GM04504 (cell line): ENCODE measurements at regions not wholly inside any gene's neighbourhood (a gene's known extent, or its start where the extent isn't known, plus 50 kb on each side); places are given as distances from the start of the nearest gene placed in this dataset.

Experiments
- DNase-seq: peaks from one replicate; pipeline ENCODE4 v3.0.0-alpha.2; 2012; ENCODE audit warnings: low read depth

DNA sequence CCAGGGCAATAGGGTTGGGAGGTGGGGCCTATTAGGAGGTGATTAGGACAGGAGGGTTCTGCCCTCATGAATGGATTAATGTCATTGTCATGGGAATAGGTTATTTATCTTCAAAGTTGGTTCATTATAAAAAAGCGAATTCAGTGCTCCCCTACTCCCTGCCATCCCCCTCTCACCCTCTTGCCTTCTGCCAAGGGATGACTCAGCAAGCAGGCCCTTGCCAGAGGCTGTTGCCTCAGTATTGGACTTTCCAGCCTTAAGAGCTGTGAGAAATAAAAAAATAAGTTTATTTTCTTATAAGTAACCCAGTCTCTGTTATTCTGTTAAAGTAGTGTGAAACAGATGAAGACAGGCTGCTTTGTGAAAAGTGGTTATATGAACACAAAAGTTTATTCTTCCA is 381.1 kb upstream of the ZFP64 start:
- DNase-seq = no peak

DNA sequence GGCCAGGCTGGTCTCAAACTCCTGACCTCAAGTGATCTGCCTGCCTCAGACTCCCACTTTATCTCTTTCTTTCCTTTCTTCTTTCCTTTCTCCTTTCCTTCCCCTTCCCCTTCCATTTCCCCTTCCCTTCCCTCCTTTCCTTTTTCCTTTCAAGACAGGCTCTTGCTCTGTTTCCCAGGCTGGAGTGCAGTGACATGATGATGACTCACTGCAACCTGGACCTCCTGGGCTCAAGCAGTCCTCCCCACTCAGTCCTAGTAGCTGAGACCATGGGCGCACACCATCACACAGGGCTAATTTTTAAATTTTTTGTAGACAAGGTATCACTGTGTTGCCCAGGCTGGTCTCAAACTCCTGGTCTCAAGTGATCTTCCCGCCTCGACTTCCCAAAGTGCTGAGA is 377.6 kb upstream of the ZFP64 start:
- DNase-seq = no peak

DNA sequence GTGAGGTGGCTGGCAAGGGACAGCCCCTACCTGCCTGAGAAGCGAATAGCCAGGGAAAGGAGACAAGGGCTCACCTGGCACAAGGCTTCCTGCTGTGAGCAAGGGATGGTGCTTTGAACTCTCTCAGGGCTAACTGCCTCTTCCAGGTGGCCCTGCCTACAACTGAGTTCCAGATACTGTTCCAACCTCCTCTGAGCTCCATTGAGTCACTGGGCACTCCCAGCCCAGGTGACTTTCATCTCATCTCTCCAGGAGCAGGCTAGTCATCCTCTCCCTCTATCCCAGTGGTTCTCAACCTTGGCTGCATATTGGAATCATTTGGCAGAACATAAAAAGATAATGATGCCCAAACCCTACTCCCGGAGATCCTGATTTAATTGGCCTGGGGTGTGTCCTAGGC is 374.0 kb upstream of the ZFP64 start:
- no peak for DNase-seq

DNA sequence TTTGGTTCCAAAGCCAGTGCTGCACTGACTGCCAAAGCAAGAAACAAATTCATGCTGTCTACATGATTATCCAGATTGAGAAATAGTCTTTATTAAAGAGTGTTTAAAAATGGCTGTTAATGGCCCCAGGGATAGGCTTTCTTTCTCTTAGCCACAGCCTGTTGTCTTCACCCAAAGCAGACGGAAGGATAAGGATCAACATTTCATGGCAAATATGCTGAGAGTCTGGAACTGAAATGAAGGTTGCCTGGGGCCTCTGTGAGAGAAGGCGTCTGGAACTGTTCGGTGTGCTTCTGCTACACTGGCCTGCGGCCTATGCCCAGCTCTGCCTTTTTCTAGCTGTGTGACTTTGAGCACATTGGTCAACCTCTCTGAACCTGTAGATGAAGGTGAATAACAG is 373.0 kb upstream of the ZFP64 start:
- DNase-seq = no peak

DNA sequence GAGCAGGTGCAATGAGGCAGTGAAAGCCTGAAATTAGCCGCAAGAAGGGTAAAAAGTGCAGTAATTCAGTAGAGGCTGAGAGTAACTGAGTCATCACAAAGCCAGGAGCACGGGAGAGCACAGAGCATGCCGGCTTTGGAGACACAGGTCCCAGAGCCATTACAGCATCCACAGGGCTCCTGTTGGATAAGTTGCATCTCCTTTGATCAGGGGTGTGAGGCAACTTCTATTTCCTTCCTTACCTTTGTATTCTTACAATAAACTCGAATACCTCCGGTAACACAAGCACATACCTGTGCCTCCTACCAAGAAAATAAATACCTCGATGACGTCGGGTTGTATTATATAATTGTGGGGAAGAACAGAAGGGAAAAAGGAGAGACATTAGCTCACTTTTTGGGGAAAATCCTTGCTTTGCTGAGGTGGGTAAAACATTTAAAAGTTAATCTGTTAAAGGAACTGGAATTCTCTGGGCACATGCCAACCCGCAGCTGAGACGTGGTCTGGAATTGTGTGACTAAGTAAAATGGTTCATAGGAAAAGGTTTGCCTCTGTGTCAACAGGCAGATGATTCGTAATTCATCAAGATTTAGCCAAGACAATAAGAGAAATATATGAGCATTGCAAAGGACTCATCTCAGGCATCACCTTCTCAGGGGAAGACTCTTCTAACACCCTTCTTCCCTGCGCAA is 360.7 kb upstream of the ZFP64 start:
- peak; percentile 23 for DNase-seq

DNA sequence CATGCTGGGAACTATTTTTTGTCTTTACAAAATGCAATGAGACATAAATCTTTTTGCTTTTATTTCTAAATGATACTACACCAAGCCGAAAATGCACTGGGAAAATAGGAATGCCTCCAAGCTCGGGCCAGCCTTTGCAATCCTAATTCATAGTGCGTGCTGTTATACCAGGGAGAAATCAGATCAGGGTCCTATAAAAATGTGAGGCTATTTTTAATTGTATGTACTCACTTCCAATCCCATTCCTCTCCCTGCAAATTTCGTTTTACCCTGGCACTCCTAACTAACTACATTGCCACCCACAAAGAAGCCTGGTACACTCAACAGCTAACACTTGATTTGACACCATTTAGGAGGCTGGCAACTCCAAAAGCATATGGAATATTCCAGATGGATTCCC is 350.6 kb upstream of the ZFP64 start:
- no peak for DNase-seq

DNA sequence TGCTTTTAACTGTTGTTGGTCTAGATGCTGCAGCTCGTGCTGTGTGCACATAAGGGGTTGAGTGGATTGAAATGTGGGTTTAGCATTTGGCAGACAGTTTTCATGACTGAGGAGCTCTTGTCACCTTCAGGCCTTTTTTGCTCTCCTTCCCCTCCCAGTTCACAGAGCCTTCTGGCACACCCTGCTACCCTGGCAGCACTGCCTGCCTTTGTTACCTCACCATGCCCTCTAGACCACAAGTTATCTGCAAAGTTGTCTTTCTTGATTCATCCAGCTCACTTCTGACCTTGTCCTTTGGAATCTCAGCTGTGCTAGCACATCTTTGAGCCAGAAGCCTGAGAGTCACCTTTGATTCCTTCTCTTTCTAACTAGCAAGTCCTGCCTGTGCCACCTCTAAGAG is 348.9 kb upstream of the ZFP64 start:
- DNase-seq = no peak

DNA sequence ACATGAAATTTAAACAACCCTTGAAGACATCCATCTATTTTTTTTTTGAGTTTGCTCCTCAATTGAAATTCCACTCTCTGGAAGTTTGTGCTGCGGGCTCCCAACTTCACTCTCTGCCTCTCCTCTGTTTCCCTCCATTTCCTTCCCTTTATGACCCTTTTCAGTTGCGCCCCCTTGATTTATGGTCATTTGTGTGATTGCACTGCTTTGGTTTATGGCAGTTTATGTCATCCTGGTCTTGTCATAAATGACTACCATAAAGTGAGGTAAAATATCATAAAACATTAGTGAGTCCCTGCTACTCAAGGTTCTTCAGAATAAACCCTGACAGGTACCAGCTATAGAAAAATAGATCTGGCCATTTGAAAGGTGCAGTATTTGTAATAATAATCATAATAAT is 348.3 kb upstream of the ZFP64 start:
- no peak for DNase-seq

DNA sequence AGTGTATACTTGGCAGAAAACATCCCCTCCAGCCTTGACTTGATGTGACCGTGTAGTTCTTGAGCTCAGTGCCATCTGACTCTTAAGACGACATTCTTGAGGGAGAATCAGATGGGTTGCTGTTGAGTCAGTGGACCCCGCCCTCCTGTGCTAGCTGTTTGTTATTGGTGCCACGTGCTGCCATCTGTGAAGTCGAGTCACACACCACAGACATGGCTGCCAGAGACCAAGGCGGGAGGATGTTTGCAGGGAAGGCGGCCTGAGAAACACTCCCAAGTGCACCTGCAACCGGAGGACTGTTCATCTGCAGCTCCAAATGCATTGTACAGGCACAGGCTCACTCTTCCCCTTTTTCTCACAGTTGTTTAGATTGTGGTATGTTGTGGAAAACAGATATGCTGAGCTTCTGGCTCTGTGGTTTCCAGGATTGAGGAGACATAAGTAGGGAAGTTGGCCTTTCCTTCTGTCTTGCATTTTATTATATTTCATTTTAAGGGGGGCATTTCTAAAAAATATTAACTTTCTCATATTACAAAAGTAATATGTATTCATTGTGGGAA is 345.3 kb upstream of the ZFP64 start:
- no peak for DNase-seq

DNA sequence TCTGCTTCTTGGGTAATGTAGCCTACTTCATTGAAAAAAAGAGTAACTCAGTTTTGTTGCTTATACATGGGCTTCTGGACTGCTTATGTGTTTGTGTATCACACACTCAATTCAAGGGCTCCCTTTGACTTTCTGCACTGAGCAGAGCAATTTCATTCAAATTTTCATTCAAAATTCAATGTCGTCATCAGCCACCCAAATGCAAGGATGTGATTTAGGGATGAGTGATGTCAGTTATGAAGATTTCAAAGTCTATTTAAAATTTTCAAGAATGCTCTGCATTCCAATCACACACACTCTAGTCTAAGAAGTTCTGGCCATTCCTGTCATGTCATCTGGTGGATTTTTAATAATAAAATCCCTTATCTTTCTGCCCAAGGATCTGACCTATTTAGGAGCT is 344.5 kb upstream of the ZFP64 start:
- no peak for DNase-seq

DNA sequence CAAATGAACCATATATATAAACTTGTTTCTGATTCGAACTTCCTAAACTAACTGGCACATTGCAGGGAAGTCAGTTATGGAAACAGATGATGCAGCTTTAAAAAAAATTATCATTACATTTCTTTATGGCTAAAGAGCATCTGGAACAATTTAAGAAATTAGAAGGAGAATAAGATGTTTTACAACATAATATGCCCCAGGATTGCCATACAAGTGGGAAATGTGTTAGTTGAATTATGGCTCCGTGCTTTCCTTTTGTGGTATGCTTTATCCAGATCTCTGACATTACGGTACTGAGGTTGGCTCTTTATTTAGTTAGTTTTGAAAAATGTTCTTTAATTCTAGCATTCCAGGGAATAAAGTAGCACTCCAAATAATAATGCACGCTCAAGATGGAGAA is 343.0 kb upstream of the ZFP64 start:
- no peak for DNase-seq

DNA sequence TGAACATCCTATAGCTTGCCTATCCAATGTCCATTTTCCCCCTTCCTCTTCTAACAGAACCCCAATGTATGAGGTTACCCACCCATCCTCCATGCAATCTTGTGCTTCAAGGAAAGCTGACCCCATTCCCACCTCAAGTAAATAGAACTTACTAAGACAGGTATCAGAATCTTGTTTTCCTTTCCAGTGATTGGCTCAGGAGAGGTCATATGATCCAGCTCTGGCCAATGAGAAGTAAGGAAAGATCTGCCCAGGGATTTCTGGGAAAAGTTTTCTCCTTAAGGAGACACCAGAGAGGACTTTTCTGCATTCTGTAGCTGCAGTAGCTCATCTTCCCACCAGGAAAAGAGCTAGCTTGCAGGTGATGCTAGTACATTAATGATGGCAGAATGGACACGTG is 341.8 kb upstream of the ZFP64 start:
- no peak for DNase-seq

DNA sequence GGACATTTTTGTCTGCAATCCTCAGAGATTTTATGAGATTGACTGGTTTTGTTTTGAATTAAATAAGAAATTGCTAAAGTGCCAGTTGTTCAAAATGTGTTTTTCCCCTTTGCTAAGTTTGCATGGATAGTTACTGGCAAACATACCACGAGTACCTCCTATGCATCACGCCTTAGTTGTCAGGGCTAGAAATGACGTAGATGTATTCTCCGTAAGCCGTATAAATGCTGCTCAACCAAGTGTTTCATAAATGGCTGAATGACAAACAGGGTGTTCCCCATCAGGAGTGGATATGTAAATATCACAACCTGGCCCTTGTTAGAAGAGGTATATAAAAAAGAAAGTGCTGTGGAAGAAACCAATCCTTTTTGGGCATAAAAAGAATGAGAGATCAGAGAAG is 341.1 kb upstream of the ZFP64 start:
- no peak for DNase-seq

DNA sequence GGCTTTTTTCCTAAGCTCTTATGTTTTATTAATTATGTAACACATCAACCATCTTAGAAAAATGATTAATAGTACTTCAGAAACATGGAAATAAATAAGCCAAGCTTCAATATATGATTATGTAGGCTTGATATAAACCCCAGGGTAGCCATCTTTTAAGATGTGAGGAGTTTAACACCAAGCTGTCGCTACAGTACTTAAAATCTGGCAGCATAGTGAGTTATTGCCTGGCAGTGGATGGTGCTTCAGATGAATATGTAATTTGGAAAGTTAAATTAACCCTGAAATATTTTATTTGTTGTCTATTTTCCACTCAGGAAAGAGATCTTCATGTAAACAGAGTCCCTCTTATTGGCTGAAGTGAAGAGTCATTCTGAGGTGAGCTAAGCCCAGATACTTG is 339.0 kb upstream of the ZFP64 start:
- no peak for DNase-seq

DNA sequence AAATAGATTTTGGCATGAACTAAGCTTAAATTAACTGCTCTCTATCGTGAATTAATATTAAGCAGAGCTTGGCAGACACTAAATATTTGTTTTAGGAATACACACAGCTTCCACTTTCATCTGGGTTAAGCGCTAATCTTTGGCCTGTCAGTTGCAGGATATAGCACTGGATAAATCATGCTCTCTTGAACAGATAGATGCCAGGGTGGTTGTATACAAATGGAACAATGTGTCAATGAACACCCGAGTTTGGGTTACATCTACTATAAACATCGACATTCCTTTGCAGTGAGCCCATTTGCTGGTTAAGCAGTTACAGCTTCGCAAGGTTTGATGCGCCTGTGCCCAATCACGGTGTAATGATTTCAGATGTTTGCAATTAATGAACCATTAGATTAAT is 338.2 kb upstream of the ZFP64 start:
- DNase-seq = no peak

DNA sequence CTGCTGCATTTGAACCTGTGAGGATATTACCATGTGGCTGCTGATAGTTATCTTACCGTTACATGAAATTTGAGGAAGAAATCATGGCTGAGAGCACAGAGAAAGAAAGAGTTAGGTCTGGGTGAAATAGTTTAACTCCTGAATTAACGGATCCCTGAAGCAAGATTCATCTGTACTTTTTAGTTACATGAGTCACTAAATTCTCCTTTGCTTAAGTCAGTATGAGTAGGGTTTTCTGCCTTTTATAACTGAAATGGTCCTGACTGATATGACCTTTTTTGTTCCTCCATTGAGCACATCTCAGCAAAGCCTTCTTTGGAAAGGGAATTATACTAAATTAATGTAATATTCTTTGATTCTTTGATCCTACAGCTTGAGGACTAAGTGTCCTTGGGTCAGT is 333.3 kb upstream of the ZFP64 start:
- DNase-seq = no peak

DNA sequence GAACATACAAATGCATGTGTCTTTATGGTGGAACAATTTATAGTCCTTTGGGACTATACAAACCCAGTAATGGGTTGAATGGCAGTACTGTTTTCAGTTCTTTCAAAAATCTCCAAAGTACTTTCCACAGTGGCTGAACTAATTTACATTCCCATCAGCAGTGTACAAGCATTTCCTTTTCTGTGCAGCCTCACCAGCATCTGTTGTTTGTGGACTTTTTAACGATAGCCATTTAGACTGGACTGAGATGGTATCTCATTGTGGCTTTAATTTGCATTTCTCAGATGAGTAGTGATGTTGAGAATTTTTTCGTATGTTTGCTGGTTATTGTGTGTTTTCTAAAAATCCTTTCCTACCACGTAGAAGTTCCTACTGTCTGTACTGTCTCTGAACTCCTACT is 327.2 kb upstream of the ZFP64 start:
- DNase-seq = no peak

DNA sequence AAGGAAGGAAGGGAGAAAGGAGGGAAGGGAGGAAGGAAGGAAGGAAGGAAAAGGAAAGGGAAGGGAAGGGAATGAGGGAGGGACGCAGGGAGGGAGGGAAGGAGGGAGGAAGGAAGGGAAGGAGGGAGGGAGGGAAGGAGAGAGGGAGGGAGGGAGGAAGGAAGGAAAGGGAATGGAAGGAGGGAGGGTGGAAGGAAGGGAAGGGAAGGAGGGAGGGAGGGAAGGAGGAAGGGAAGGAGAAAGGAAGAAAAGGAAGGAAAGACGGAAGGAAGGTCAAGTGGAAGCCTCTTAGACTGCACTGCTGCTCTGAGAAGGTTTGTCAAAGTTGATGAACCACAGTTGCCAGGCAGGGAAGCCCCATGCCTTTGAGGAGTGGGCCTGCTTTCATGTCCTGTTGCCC is 324.3 kb upstream of the ZFP64 start:
- DNase-seq = no peak

DNA sequence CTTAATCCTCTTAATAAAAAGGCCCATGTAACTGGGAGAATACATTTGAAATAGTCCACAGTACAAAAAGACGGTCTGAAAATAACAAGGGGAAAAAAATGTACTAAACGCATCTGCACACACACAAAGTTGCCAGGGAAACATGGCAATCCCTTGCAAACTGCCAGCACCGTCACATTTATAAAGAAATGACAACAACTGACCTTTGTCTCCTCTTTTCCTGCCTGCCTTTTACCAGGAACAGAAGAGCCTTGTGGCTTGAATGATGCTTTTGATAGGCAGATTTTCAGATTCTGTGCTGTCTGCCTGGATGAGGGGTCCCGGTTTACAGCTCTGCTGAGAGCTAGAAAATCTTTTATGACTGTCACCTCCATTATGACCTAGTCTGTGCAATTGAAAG is 308.6 kb upstream of the ZFP64 start:
- no peak for DNase-seq

DNA sequence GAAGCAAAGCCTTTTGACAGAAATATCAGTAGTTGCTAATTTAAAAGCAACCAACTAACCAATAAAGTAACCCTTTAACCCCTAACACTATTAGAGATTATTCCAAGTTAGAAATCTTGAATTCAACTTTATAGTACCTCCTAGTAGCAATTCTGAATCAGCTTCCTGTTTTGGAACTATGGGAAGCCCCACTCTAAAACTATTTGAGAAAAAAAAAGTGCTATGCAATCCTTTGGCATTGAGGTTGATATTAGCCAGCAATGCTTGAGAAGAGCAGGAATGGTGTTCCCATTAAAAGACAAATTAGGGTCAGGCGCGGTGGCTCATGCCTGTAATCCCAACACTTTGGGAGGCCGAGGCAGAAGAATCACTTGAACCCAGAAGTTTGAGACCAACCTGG is 306.2 kb upstream of the ZFP64 start:
- DNase-seq = no peak

DNA sequence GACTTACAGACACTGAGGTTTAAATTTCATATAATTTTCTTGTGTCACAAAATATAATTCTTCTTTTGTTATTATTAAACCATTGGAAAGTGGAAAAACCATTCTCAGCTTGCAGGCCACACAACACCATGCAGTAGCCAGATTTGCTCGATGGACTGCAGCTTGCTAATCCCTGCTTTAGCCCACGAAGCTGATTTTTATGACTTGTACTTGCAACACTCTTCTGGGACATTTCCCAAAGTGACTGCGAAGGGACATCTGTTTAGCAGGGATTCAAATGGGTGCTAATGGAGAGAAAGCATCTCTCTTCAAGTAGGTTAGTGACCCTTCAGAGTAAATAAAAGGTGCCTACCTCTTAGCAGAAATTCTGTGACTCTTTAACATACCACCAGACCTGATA is 304.6 kb upstream of the ZFP64 start:
- peak; percentile 36 for DNase-seq

DNA sequence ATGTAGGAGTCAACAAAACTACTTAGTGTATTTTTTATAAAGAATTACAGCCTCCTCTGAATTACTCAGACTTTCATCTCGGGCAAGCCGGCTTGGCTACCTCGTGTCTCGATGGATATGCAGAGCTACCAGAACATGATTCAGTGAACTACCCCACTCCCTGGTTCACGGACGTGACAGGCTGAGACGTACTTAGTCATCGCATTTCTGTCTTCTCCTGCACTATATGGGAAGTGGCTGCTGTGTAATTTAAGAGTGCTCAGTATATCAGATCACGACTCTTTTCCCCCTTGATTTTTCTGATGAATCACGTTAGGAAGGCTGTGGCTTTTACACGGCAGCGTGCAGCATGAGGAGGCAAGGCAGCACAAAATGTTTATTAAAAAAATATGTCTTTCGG is 302.7 kb upstream of the ZFP64 start:
- peak; percentile 88 for DNase-seq

DNA sequence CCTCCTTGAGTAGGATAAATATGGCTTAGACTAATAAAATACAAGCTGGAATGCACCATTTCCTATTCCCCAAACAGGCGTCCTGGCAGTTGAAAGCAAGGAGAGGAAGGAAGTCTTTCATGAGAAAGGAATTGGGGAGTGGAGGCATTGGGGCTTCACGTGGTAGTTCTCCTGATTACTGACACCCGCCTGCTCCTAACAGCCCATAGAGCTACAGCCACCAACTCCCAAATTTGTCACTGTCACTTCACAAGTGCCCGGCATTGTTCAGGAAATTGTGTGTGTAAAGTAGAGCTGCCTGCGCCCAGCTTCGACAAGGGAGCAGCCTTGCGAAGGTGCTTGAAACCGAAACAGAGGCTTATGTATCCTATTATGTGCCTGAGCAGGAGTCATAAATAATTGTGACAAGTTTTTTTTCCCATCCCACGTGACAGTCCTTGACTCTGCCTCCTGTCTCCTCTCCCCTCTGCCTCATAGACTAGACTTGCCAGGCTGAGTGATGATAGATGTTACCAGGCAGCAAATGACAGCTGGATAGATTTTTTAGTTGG is 301.7 kb upstream of the ZFP64 start:
- peak; percentile 13 for DNase-seq

DNA sequence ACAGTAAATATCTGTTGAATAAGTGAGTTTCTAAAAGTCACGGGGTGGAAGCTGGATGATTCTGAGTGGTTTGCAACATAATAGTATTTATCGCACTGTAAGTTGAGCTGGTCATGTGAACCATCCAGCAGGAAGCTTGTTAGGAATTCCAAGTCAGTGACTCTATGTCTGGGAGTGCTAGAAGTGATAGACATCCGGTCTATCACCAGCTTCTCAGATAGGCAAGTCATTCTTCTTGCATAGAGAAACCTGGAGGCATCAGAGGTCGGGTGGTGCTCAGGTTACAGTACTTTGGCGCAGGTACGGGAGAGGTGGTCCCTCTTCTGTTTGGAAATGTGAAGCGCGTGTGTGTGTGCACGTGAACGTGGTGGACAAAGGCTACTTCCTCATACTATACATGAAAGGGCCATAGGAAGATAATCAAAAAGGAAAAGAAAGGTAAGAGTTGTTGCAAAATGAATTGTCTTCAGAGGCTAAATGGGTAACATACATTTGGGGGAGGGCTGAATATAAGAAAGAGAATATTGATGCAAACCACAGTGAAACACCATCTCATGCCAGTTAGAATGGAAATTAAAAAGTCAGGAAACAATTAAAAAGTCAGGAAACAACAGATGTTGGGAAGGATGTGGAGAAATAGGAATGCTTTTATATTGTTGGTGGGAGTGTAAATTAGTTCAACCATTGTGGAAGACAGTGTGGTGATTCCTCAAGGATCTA is 299.3 kb upstream of the ZFP64 start:
- peak; percentile 59 for DNase-seq
